COLO829 (cell line): ENCODE measurements at regions not wholly inside any gene's neighbourhood (a gene's known extent, or its start where the extent isn't known, plus 50 kb on each side); places are given as distances from the start of the nearest gene placed in this dataset.
A peak's percentile ranks its signal among the peaks of the same experiment; 100 is the strongest.
"Not testable (repeated sequence)": the region's sequence is repeated elsewhere in the genome, so short reads cannot be mapped to it uniquely, and the experiment has no call there.

ENCODE experiments used
- DNase-seq: peaks from one replicate; pipeline ENCODE4 v3.0.0; 2012; ENCODE audit warnings: low spot score

GRCh38 chr7:356691-357462, 66.9 kb downstream of the FOXL3 start:
- no peak for DNase-seq

- no peak for DNase-seq
Measured at GRCh38 chr7:357531-358209, 67.7 kb downstream of the FOXL3 start.

GRCh38 chr7:358352-358751, 68.4 kb downstream of the FOXL3 start:
- DNase-seq, result no peak

- no peak for DNase-seq
Measured at GRCh38 chr7:359226-359765, 69.3 kb downstream of the FOXL3 start.

DNA sequence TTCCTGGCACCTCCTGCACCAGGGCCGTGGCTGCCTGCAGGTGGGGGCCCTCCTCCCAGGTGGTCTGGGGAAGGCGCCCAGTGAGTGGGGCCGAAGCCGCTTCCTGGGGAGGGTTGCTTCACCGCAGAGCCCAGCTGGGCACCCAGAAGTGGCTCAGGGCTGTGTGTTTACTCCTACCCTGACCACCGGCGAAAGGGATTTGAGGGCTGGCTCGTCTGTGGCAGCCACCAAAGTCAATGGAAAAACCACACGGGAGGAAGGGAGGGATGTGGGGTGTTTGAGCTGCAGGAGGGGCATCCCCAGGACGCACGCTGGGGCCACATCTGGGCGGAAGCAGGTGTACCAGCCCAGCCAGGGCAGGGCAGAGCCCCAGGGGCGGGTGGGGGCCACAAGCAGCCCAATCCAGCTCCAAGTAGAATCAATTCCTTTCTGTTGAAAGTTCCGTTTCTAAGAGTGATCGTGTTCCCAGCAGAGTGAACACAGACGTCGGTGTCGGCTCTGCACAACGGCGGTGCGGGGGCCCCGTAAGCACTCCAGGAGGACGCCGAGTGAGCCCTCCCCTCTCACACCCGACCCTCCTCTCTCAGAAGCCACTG, 69.9 kb downstream of the FOXL3 start:
- DNase-seq, result no peak

GRCh38 chr7:360454-361100, 70.6 kb downstream of the FOXL3 start:
- DNase-seq, result no peak

- DNase-seq, result not testable (repeated sequence)
Measured at GRCh38 chr7:361182-361581, 71.2 kb downstream of the FOXL3 start.

DNA sequence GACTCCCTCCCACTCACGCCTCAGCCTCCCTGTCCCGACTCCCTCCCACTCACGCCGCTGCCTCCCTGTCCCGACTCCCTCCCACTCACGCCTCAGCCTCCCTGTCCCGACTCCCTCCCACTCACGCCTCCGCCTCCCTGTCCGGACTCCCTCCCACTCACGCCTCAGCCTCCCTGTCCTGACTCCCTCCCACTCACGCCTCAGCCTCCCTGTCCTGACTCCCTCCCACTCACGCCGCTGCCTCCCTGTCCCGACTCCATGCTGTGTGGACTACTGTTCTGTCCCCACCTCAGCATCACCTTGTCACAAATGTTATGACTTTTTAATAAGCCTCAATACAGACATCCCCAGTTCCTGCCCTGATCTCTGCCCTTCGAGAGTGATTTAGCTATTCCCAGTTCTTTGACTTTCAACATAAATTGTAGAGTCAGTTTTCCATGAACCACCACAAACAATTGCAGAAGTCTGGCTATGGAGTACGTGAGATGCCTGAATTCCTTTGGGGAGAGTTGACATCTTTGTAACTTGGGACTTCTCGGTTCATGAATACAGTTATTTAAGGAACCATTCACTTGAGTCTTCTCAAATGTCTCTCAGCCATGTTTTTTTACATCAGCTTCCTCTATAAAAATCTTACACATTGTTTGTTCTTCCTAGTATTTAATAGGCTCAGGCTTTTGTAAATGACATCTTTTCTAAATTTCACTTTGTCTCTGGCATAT, 71.9 kb downstream of the FOXL3 start:
- DNase-seq, result no peak

- DNase-seq, result no peak
Measured at GRCh38 chr7:362402-363096, 72.6 kb downstream of the FOXL3 start.

GRCh38 chr7:363626-364025, 73.7 kb downstream of the FOXL3 start:
- DNase-seq, result no peak

- DNase-seq, result no peak
Measured at GRCh38 chr7:364536-364935, 74.6 kb downstream of the FOXL3 start.

GRCh38 chr7:365593-365992, 75.6 kb downstream of the FOXL3 start:
- no peak for DNase-seq

- DNase-seq, result peak; percentile 68
Measured at GRCh38 chr7:366161-366803, 76.3 kb downstream of the FOXL3 start.

DNA sequence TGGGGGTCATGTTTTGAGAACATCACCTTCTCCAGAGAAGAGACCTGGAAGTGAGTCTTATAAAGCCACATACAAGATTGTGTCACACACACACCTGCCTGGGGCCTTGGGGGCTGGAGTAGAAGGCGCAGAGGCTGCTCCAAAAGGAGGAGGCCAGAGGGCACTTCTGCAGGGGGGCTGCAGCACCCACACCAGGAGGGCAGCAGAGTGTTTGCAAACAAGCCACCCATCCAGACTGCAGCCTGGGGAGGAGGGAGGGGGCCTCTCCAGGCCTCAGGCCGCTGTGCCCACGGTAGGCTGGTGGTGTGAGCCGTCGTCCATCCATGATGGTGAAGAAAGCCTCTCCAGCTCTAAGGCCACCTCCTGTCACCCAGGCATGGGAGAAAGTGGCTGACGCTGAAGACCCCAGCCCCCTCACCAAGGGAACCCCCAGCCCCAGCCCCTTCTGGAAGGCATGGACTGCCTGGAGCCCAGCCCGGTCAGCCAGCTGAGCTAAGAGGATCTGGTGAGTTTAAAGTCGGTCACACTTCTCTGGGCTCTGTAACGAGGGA, 77.5 kb downstream of the FOXL3 start:
- no peak for DNase-seq

DNA sequence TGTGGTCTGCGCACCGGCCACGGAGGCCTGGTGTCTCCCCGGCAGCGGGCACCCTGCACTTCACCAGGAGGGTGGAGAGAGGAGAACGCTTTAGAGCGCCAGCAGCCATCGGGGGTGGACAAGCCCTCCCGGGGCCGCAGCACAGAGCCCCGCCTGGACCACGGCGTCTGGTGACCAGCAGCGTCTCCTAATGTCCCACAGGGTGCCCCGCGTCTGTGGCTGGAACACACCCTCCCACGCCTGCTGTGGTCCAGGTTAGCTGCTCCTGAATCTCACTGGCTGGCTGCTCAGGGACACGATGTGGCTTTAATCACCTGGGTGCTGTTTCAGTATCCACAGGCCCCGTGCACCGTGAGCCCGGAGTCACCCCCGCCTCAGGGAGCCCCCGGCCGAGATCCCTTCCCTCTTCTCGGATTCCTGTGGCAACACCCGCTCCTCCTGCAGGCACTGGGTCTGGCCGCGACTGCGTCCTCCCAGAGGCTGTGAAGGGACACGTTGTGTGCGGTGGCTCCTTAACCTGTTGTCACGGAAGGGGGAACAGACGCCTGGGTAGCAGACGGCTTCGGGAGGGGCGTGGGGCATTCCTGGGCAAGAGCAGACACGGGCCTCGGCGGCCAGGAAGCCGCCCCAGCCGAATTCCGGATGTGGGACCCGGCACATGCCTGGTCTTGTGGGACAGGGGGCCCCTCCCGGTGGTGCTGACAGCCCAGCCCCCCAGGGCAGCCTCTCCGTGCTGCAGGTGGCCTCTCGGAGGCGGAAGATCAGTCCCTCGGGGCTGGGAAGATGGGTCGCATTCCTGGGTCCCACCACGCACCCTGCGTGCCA, 78.9 kb downstream of the FOXL3 start:
- DNase-seq, result no peak

DNA sequence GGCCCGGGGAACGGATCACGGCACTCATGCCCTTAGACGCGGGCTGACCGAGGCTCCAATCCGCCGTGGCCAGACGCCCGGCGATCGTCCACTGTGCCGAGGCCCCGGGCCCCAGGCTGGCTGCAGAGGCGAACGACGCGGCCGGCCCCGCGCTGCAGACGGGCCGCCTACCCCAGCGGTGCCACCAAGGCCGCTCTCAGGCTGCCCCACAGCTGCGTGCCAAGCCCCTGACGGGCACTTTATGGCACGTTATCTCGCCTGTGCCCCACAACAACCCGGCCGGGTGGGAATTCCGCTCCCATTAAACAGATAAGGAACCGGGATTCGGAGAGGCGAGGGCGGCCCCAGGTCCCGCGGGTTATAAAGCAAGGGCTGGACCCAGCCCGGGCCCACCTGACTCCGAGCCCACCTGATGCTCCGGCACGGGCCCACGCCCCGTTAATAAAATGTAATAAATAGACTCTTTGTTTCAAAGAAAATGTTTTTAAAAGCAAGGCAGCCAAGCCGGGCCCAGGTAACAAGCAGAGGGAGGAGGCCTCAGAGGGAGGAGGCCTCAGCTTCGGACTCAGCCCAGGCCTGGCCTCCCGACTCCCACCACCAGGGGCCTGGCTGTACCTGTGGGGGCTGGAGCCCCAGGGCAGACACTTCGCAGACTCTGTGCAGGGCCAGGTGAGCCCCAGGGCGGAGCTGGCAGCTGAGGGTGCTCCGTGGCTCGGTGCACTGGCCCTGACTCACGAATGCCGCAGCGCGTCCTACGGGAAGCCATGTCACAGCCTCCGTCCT, 79.7 kb downstream of the FOXL3 start:
- no peak for DNase-seq

DNA sequence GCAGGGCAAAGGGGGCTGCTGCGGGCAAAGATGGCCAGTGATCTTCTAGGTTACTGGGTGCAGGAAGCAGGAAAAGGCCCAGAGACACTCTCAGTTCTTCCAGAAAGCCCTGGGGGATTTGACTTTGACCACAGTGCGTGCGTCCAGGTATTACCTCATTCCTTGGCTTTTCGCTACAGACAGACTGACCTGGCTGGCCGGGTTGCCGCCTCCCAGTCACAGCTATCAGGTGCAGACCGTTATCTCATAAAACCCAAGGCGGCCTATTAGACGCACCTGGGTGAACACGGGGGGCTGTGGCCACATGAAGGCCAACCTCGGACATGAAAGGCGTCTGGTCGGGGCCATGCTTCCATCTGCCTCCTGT, 80.3 kb downstream of the FOXL3 start:
- DNase-seq, result no peak

GRCh38 chr7:370775-371118, 80.8 kb downstream of the FOXL3 start:
- DNase-seq, result no peak
